ENCODE measurements at regions not wholly inside any gene's neighbourhood (a gene's known extent, or its start where the extent isn't known, plus 50 kb on each side); places are given as distances from the start of the nearest gene placed in this dataset.

DNA sequence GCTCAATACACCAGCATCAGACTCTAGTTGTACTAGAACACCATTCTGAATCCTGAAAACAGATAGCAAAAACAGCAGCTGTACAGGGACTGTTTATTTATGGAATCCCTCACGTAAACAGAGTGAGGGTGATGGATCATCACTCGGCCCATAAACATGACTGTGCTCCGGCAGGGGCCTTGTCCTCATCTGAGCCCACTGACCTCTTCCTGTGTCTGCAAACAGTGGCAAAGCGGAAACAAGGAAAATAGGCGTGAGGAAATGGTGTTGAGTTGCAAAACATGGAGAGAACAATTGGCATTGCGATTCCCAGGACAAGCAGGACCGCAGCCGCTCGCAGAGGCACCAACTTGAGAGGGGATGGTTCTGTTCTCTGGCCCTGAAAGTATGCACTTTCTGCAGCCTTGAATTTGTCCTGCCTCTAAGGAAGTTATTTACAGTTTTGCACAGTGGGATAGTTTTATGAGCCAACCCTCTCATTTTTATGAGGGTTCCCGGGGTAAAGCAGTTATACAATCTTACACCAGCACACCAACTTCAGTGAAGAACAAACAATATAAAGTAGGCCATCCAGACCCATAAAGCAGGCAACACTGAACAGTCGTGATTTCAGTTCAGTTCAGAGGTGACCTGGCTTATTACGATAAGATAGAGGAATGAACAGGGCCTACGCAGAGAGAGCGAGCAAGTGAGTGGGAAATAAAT lies 248.0 kb upstream of the FZD8 start:
- intact Hi-C loops (cut with DNase I) = no loop called here
- Histone ChIP-seq H3K4me1 (no peaks in the 10 kb centered on the region), H3K9me3 (no peaks in the 10 kb centered on the region), H3K27me3 (no peaks in the 10 kb centered on the region), H3K4me3 (no peak overlapping the region), H3K27ac (no peak overlapping the region), H3K36me3 (no peaks in the 10 kb centered on the region)
- ATAC-seq (peak; percentile 40 to 84 (median 50)), DNase-seq (no peak)
- no peak for TF ChIP-seq POLR2A (IDR thresholded peaks at IDR 0.05)
- no peak for TF ChIP-seq CTCF (IDR thresholded peaks at IDR 0.05)
- 65% methylated on average over 10 of the region's 14 CpGs for WGBS (ENCODE audit: insufficient coverage, low coverage, low lambda C conversion rate, missing lambda C conversion rate)

DNA sequence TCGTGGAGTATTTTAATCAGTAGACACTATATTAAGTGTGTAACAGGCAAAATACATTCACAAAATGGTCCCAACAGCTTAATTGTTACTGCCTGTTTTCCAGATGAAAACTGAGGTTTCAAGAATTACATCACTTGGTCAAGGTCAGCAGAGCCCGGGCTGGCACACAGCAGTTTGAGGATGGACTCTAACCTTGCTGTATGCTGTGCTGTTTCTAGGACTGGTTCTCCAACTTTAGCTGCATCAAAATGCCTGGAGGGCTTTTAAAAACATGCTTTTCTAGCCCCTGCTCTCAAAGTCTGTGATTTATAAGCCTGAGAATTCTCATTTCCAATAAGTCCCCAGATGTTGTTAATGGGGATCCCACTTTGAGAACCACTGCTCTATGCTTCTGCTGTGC lies 247.1 kb upstream of the FZD8 start:
- H3K4me3 ChIP-seq = no peak overlapping the region
- TF ChIP-seq POLR2A (IDR thresholded peaks at IDR 0.05) = no peak
- no peak for TF ChIP-seq CTCF (IDR thresholded peaks at IDR 0.05)
- intact Hi-C loops (cut with DNase I) = no loop called here
- no peaks in the 10 kb centered on the region for H3K9me3 ChIP-seq
- no peaks in the 10 kb centered on the region for H3K36me3 ChIP-seq
- no peaks in the 10 kb centered on the region for H3K27me3 ChIP-seq
- H3K27ac ChIP-seq = no peak overlapping the region
- peak in 1 of 4 donors; percentile 67 for ATAC-seq
- no peaks in the 10 kb centered on the region for H3K4me1 ChIP-seq
- DNase-seq = no peak
- WGBS (ENCODE audit: insufficient coverage, low coverage, low lambda C conversion rate, missing lambda C conversion rate) = 48% methylated on average over 2 of the region's 2 CpGs

GRCh38 chr10:35888400-35888799 lies 246.3 kb upstream of the FZD8 start:
- no peaks in the 10 kb centered on the region for H3K36me3 ChIP-seq
- no peak for DNase-seq
- H3K27ac ChIP-seq = no peak overlapping the region
- intact Hi-C loops (cut with DNase I) = no loop called here
- TF ChIP-seq POLR2A (IDR thresholded peaks at IDR 0.05) (no peak), CTCF (IDR thresholded peaks at IDR 0.05) (no peak)
- no peaks in the 10 kb centered on the region for H3K4me1 ChIP-seq
- WGBS (ENCODE audit: insufficient coverage, low coverage, low lambda C conversion rate, missing lambda C conversion rate) = 89% methylated on average over 5 of the region's 5 CpGs
- no peaks in the 10 kb centered on the region for H3K9me3 ChIP-seq
- ATAC-seq = no peak
- no peak overlapping the region for H3K4me3 ChIP-seq
- no peaks in the 10 kb centered on the region for H3K27me3 ChIP-seq

DNA sequence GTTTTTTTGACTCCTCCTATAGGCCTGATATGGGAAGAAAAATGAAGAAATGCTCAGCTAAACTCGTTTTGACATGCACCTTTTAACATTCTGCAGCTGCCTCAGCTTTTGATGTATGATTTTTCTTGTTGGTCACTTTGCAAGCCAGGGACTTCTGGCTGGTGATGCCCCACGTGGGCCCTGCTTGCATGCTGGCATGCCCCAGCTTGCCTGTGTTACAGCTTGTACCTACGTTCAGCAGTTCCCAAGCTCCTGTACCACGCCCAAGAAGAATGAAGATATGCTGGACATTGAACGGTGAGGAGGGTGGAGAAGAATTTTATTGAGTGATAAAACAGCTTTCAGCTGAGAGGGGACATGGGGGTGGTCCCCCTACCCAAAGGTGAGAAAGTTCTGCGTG lies 245.6 kb upstream of the FZD8 start:
- Histone ChIP-seq H3K27ac (no peak overlapping the region), H3K9me3 (no peaks in the 10 kb centered on the region), H3K4me1 (no peaks in the 10 kb centered on the region), H3K4me3 (no peak overlapping the region), H3K27me3 (no peaks in the 10 kb centered on the region), H3K36me3 (no peaks in the 10 kb centered on the region)
- no peak for TF ChIP-seq CTCF (IDR thresholded peaks at IDR 0.05)
- TF ChIP-seq POLR2A (IDR thresholded peaks at IDR 0.05) = no peak
- WGBS (ENCODE audit: insufficient coverage, low coverage, low lambda C conversion rate, missing lambda C conversion rate) = 52% methylated on average over 6 of the region's 6 CpGs
- DNase-seq = no peak
- ATAC-seq = no peak
- intact Hi-C loops (cut with DNase I) = no loop called here

All from right lobe of liver (tissue), 6 donors.